ENCODE measurements at regions not wholly inside any gene's neighbourhood (a gene's known extent, or its start where the extent isn't known, plus 50 kb on each side); places are given as distances from the start of the nearest gene placed in this dataset.

DNA sequence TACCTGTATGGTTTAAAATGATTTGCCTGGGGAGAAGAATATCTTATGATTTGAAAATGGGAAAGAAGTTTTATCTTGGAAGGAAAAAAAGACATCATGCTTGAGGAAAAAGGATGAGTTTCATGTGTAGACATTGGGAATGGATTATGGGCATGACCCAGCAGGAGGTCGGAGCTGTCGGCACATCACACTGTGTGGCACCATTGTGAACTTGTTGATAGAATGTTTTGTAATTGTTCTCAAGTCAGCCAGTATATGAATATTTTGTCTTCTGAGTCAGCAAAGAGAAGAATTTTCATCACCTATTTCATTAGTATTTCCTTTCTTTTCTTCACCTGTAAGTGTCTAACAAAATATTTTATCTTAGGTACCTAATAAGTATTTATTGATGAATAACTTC is 60.0 kb upstream of the HMGA2 start:
- TF ChIP-seq, protein P1, sequence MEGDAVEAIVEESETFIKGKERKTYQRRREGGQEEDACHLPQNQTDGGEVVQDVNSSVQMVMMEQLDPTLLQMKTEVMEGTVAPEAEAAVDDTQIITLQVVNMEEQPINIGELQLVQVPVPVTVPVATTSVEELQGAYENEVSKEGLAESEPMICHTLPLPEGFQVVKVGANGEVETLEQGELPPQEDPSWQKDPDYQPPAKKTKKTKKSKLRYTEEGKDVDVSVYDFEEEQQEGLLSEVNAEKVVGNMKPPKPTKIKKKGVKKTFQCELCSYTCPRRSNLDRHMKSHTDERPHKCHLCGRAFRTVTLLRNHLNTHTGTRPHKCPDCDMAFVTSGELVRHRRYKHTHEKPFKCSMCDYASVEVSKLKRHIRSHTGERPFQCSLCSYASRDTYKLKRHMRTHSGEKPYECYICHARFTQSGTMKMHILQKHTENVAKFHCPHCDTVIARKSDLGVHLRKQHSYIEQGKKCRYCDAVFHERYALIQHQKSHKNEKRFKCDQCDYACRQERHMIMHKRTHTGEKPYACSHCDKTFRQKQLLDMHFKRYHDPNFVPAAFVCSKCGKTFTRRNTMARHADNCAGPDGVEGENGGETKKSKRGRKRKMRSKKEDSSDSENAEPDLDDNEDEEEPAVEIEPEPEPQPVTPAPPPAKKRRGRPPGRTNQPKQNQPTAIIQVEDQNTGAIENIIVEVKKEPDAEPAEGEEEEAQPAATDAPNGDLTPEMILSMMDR (conservative IDR thresholded peaks at IDR 0.05; ENCODE audit: low read depth, low read length), result no peak
- TF ChIP-seq EZH2 (IDR thresholded peaks at IDR 0.05; ENCODE audit: low read length, unreplicated experiment) (no peak), EZH2phosphoT487 (IDR thresholded peaks at IDR 0.05; ENCODE audit: borderline replicate concordance, low read length) (no peak)
- Histone ChIP-seq H3K4me1 (ENCODE audit: insufficient read depth, low read length) (peaks cover 13% of the 10 kb centered on the region), H3K79me2 (ENCODE audit: low read length) (no peaks in the 10 kb centered on the region), H3F3A (ENCODE audit: low read length, unreplicated experiment) (no peaks in the 10 kb centered on the region), H3K9ac (ENCODE audit: low read length) (no peak overlapping the region), H3K27ac (ENCODE audit: low read length) (no peak overlapping the region), H3K27me3 (ENCODE audit: low read length) (no peaks in the 10 kb centered on the region), H3K9me2 (replicated peaks; ENCODE audit: low read length) (no peaks in the 10 kb centered on the region), H3K4me2 (ENCODE audit: low read length) (no peak overlapping the region), H3K36me3 (ENCODE audit: low read depth, low read length) (no peaks in the 10 kb centered on the region), H3K4me3 (ENCODE audit: low read length) (no peak overlapping the region), H2AFZ (ENCODE audit: low read length) (no peak overlapping the region), H4K20me1 (ENCODE audit: low read length) (no peaks in the 10 kb centered on the region), H3K9me3 (ENCODE audit: low read length) (no peaks in the 10 kb centered on the region)
- ATAC-seq (no peak), DNase-seq (no peak)
- intact Hi-C loops (cut with micrococcal nuclease), result no loop called here
- ChIA-PET POLR2A (ENCODE audit: unreplicated experiment) (no interaction called here), CTCF (interaction anchor here (0.5 kb wide), 1 partner anchor 323 kb away, joined by 6 read pairs; no protein-coding TSS in a partner anchor)
- BruUV-seq (replicated peaks), result no TSS peak

DNA sequence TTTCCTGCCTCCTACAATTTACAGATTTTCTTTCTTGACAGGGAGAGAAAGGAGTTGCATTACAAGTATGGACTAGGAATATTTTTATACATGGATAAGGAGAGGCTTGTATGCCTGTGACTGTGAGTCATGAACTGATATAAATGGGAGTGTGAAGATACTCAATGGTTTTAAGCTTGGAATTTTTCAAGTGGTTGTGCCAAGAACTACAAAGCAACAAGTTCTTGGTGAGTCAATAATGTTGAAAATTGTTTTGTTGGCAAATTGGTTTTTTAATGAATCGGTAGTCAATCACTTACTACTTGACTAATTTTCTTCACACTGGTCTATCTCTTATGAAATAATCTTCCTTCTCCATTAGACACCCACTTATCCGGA is 58.9 kb upstream of the HMGA2 start:
- no peaks in the 10 kb centered on the region for H3K9me3 ChIP-seq (ENCODE audit: low read length)
- H3K9me2 ChIP-seq (replicated peaks; ENCODE audit: low read length), result no peaks in the 10 kb centered on the region
- no peaks in the 10 kb centered on the region for H3K36me3 ChIP-seq (ENCODE audit: low read depth, low read length)
- peak; percentile 64 for ATAC-seq
- H3F3A ChIP-seq (ENCODE audit: low read length, unreplicated experiment), result no peaks in the 10 kb centered on the region
- H4K20me1 ChIP-seq (ENCODE audit: low read length), result no peaks in the 10 kb centered on the region
- H3K9ac ChIP-seq (ENCODE audit: low read length), result no peak overlapping the region
- peak overlapping the region; percentile 33 for H3K27ac ChIP-seq (ENCODE audit: low read length)
- no peak overlapping the region for H3K4me3 ChIP-seq (ENCODE audit: low read length)
- H3K4me1 ChIP-seq (ENCODE audit: insufficient read depth, low read length), result peaks cover 13% of the 10 kb centered on the region
- DNase-seq, result peak; percentile 62
- no peak for TF ChIP-seq EZH2phosphoT487 (IDR thresholded peaks at IDR 0.05; ENCODE audit: borderline replicate concordance, low read length)
- TF ChIP-seq, protein P1 (conservative IDR thresholded peaks at IDR 0.05; ENCODE audit: low read depth, low read length), result no peak
- TF ChIP-seq EZH2 (IDR thresholded peaks at IDR 0.05; ENCODE audit: low read length, unreplicated experiment), result no peak
- intact Hi-C loops (cut with micrococcal nuclease), result no loop called here
- BruUV-seq (replicated peaks), result no TSS peak
- peak overlapping the region; percentile 11 for H3K4me2 ChIP-seq (ENCODE audit: low read length)
- no peaks in the 10 kb centered on the region for H3K27me3 ChIP-seq (ENCODE audit: low read length)
- ChIA-PET CTCF (no interaction called here), POLR2A (ENCODE audit: unreplicated experiment) (no interaction called here)
- H2AFZ ChIP-seq (ENCODE audit: low read length), result no peak overlapping the region
- no peaks in the 10 kb centered on the region for H3K79me2 ChIP-seq (ENCODE audit: low read length)

DNA sequence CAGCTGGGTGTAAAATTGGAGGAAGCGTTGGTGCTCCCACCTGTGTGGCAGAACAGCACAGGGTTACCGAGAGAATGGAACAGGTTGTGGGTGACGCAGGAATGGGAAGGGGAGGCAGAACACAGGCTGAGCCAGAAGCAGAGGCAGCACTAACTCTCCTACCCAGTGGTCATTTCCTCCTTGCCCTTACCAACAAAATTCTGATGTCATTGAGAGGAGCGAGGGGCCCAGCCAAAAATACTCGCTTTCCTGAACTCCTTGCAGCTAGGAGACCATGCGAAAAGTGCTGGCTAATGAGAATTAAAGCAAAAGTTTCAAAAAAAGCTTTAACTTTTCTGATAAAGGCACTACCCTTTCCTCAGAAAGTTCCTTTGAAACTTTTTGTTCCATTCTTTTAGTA is 54.4 kb upstream of the HMGA2 start:
- no peaks in the 10 kb centered on the region for H4K20me1 ChIP-seq (ENCODE audit: low read length)
- H3K27ac ChIP-seq (ENCODE audit: low read length), result no peak overlapping the region
- BruUV-seq (replicated peaks), result no TSS peak
- H3K79me2 ChIP-seq (ENCODE audit: low read length), result no peaks in the 10 kb centered on the region
- no peak overlapping the region for H3K4me2 ChIP-seq (ENCODE audit: low read length)
- no peak overlapping the region for H3K4me3 ChIP-seq (ENCODE audit: low read length)
- no peaks in the 10 kb centered on the region for H3K27me3 ChIP-seq (ENCODE audit: low read length)
- no peak overlapping the region for H2AFZ ChIP-seq (ENCODE audit: low read length)
- no peaks in the 10 kb centered on the region for H3K9me2 ChIP-seq (replicated peaks; ENCODE audit: low read length)
- no peak for TF ChIP-seq EZH2phosphoT487 (IDR thresholded peaks at IDR 0.05; ENCODE audit: borderline replicate concordance, low read length)
- TF ChIP-seq, protein P1 (conservative IDR thresholded peaks at IDR 0.05; ENCODE audit: low read depth, low read length), result no peak
- no peak for TF ChIP-seq EZH2 (IDR thresholded peaks at IDR 0.05; ENCODE audit: low read length, unreplicated experiment)
- intact Hi-C loops (cut with micrococcal nuclease), result no loop called here
- no peaks in the 10 kb centered on the region for H3F3A ChIP-seq (ENCODE audit: low read length, unreplicated experiment)
- ATAC-seq (no peak), DNase-seq (no peak)
- no peaks in the 10 kb centered on the region for H3K36me3 ChIP-seq (ENCODE audit: low read depth, low read length)
- H3K9ac ChIP-seq (ENCODE audit: low read length), result no peak overlapping the region
- CTCF ChIA-PET, result no interaction called here
- POLR2A ChIA-PET (ENCODE audit: unreplicated experiment), result no interaction called here
- H3K4me1 ChIP-seq (ENCODE audit: insufficient read depth, low read length), result peaks cover 12% of the 10 kb centered on the region
- H3K9me3 ChIP-seq (ENCODE audit: low read length), result no peaks in the 10 kb centered on the region
